ENCODE measurements at regions not wholly inside any gene's neighbourhood (a gene's known extent, or its start where the extent isn't known, plus 50 kb on each side); places are given as distances from the start of the nearest gene placed in this dataset.

- DNase-seq = no peak
Measured at GRCh38 chr2:12177455-12178288, 431.2 kb downstream of the LPIN1 start.

GRCh38 chr2:12178289-12179080, 432.1 kb downstream of the LPIN1 start:
- no peak for DNase-seq

GRCh38 chr2:12180031-12180430, 433.6 kb downstream of the LPIN1 start:
- no peak for DNase-seq

- no peak for DNase-seq
Measured at GRCh38 chr2:12183032-12183645, 436.7 kb downstream of the LPIN1 start.

- DNase-seq = no peak
Measured at GRCh38 chr2:12192762-12193161, 446.3 kb downstream of the LPIN1 start.

- DNase-seq = no peak
Measured at GRCh38 chr2:12194968-12195367, 448.5 kb downstream of the LPIN1 start.

- DNase-seq = no peak
Measured at GRCh38 chr2:12196495-12196894, 450.1 kb downstream of the LPIN1 start.

- DNase-seq = no peak
Measured at GRCh38 chr2:12197133-12197532, 450.7 kb downstream of the LPIN1 start.

GRCh38 chr2:12199491-12200211, 453.2 kb downstream of the LPIN1 start:
- DNase-seq = no peak

GRCh38 chr2:12201369-12201768, 454.9 kb downstream of the LPIN1 start:
- no peak for DNase-seq

- DNase-seq = no peak
Measured at GRCh38 chr2:12202313-12203075, 456.1 kb downstream of the LPIN1 start.

- DNase-seq = no peak
Measured at GRCh38 chr2:12203528-12203927, 457.1 kb downstream of the LPIN1 start.

- no peak for DNase-seq
Measured at GRCh38 chr2:12205086-12205485, 458.7 kb downstream of the LPIN1 start.

GRCh38 chr2:12207491-12207890, 461.1 kb downstream of the LPIN1 start:
- DNase-seq = no peak

- no peak for DNase-seq
Measured at GRCh38 chr2:12210016-12210933, 463.8 kb downstream of the LPIN1 start.

- peak; percentile 18 to 84 for DNase-seq
Measured at GRCh38 chr2:12211326-12212175, 465.1 kb downstream of the LPIN1 start.

- no peak for DNase-seq
Measured at GRCh38 chr2:12212841-12213597, 466.6 kb downstream of the LPIN1 start.

GRCh38 chr2:12217175-12217574, 470.7 kb downstream of the LPIN1 start:
- no peak for DNase-seq

GRCh38 chr2:12219761-12220160, 473.3 kb downstream of the LPIN1 start:
- DNase-seq = no peak
